Ureter (tissue), 1 donor: ENCODE measurements at regions not wholly inside any gene's neighbourhood (a gene's known extent, or its start where the extent isn't known, plus 50 kb on each side); places are given as distances from the start of the nearest gene placed in this dataset.
A peak's percentile ranks its signal among the peaks of the same experiment; 100 is the strongest.

Experiments used
- DNase-seq: peaks from one replicate; pipeline ENCODE4 v3.0.0-alpha.2; 2020; ENCODE audit warnings: low spot score
- donor health status: DM: yes; HTN: yes; CAD: no.

DNA sequence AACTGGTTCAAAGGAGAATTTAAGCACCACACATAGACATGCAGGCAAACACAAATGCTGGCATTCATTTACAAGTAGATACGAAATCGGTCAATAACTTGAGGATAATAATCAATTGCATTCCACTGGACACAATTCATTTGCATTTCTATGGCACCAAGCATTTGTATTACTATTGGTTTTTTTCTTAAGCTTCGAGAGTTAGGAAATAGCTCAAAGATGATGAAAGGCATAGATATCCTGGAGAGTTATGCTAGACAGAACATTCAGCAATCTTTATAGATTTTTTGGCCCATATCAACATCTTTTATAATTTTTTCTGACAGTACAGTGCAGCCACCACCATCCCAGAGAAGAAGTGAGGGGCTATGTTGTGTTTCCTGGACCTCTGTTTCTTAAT is 544.4 kb downstream of the MIAT start:
- DNase-seq: no peak

DNA sequence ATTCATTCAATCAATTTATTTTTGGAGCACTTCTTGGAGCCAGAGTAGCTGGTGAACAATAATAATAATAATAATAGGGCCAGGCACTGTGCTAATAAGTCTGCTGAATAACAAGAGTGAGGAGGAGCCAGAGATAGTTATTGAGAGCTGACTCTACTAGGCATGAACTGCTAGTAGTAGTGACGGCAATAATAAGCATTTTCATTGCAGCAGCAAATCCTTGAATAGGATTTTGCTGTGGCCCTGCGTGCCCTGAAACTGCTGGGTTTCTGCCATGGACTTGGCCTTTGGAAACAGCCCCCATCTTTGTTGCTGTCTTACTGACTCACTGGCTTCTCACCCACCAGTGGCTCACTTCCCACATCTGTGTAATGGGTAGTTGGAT is 545.9 kb downstream of the MIAT start:
- DNase-seq: no peak

DNA sequence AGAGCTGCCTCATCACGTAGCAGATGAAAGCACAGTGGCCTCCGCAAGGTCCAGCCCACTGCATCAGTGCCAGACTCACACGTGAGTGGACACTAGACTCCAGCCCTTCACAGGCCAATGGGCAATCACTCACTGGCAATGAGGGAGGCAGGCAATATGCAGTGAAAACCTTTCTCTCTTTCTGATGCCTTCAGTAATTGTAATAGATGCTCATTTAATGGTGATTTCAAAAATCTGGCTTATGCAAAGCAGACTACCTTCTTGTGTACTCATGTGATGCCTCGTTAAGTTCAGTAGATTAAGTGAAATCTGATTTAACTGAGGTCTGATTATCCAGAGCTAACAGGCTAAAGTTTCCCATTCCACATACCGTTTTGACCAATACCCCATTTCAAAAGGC is 546.9 kb downstream of the MIAT start:
- DNase-seq: no peak

DNA sequence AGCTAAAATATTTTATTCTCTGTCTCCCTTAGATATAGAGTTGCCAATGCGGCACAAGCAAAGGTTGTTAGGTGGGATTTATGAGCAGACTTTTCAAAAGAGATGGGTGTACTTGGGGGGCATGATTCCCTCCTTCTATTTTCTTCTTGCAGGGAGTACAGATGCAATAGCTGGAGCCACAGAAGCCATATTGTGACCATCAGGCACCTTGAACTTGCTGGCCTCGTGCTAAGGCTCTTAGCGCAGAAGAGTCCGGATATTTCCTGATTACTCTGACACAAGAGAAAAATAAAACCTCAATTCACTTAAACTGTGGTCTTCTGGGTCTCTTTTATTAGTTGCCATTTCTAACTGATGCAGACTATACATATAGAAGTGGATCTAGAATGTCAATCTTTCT is 547.4 kb downstream of the MIAT start:
- no peak for DNase-seq

DNA sequence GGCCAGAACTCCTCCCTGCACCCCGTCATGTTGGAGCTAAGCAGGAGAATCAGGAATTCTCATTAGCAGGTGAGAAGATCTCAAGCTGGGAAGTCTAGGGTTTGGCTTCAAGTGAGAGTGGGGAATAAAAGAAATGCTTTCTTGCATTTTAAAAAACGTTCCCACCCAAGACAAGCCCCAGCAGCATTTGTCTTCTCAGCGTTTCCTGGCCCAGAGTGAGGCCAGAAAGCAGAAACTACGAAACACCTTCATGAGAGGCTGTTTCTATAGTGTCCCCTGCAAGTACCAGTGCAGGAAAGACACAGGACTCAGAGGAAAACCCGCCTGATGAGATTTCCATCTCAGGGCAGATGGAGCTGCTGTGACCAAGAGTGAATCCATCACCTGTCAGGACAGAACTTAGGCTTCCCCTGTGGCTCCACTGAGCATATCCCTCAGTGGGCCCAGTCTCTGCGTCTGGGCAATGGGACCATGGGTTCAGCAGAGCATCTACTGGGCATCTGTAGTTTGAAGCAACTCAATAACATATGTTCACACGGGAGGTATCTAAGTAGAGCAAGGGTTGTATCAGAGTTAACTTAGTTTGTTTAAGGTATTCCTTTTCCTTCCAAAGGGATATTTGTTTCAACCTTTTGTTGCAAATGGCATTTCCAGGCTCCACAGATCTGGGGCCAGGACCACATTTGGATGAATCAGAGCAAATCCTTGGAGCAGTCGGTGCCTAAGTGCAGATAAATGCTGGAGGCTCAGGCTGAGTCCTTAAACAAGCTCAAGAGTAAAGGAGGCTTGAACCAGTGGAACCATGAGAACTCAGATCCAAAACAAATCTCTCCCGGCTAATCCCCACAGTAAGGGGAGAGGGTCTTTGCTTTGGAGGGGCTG is 548.3 kb downstream of the MIAT start:
- no peak for DNase-seq

GRCh38 chr22:27206374-27207133 is 549.2 kb downstream of the MIAT start:
- no peak for DNase-seq

DNA sequence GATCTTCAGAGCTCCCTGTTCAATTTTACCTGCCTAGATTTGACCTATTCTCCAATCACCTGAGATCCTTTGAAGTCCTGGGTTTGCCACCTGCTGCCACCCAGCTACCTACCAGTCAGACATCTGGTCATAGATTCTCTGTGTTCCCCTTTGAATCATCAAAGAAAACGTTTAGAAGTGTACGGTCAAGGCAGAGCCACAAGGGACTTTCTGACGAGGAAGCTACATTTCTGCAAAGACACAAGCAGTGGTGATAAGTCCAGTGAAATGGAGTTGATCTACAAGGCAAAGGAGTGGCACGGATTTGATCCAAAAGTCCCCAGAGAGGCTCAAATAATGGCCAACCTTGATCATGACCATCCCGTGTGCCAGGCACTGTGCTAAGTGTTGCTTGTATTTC is 549.9 kb downstream of the MIAT start:
- no peak for DNase-seq

DNA sequence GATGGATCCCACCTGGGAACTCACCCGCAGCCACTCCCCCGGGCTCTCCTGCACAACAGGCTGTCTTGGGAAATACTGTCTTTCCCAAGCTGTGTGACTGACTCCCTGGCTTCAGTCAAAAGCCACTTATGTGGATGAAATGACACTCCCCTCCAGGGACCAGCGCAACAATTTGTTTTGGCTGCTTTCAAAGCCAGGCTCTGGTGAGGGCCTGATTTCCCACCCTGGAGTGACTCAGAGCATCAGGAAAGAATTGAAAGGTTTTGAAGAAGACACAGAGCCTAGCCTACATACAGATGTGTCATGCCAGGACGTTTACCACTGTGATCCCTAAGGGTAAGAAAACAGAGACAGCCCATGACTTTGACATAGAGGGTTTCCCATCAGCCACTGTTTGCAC is 550.5 kb downstream of the MIAT start:
- no peak for DNase-seq

GRCh38 chr22:27210111-27210730 is 552.8 kb downstream of the MIAT start:
- DNase-seq: no peak

- no peak for DNase-seq
Observed at GRCh38 chr22:27212102-27212501, 554.7 kb downstream of the MIAT start.

DNA sequence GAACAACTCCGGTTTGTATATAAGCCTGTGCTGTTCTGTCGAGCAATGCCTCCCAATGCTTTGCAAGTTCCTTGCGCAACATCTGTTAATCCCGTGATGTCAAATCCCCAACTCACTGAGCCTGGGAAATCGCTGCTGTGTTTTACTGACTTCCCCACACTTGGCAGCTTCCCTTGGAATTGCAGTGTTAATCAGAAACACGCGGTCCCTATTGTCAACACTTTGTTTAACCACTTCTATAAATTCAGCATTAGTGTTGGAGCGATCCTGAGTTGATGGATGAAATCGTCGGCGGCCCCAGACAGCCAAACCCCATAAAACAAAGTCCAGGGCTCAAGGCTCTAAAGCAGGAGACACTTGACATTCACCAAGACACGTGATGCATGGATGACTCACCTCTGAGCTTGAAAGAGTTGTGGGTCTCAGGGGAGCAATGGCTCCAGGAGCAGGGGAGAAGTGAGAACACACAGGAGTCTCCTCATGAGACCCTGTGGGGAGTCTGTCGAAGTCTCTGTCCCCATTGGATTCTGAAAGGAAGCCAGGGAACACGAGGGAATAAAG is 555.3 kb downstream of the MIAT start:
- peak; percentile 82 for DNase-seq

- no peak for DNase-seq
Observed at GRCh38 chr22:27213294-27213693, 555.9 kb downstream of the MIAT start.

DNA sequence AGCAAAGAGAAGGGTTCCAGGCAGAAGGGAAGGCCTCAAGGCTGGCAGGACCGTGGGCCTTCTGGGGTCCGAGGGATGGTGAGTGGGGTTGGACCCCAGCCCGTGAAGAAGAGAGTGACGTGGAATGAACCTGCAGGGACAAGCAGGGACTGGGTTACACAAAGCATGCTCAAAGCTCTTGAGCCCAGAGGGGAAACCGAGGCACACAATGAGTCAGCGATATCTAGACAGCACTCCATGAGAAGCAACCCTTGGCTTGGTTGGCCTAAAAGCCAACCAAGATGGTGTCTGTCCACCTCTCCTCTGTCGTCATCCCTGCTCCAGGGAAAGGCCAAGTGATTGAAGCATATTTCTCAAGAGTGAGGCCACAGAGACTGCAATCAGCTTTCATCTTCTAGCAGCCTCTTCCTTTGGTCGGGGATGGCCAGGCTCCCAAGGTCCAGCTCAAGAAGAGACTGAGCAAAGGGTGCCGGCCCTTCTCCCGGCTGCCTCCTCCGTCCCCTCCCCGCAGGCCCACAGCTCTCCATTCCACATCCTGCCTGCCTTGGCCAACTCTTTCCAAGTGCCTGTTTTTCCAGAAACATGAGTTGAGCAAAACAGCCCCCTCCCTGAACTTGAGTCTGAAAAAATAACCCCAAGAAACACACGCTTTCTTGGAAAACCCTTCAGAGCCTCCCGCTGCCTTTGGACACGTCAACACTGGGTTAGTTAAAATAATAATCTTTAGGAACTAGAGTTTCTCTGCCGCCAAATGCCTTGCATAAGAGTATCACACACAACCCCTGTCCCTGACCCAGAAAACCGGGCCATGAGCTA is 556.6 kb downstream of the MIAT start:
- peak; percentile 53 for DNase-seq

- DNase-seq: no peak
Observed at GRCh38 chr22:27214691-27215090, 557.3 kb downstream of the MIAT start.

DNA sequence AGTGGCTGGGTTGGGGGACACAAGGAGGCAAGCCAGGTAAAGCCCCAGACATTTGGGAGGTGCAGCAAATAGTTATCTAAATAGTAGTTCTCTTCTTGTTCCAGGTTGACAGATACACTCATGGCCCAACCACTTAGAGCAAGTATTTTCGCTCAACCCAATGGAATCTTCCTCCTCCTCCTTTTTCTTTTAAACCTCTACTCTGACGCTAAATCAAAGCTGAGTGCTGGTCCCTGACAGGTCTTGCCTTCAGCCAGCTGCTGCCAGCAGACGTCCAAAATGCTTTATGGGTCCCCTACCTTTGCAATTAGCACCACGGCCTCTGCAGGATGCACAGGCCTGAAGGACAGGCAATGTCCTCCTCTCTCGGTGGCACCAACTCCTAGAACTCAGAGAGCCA is 558.5 kb downstream of the MIAT start:
- DNase-seq: no peak

GRCh38 chr22:27216444-27216843 is 559.1 kb downstream of the MIAT start:
- DNase-seq: no peak

GRCh38 chr22:27217154-27217553 is 559.8 kb downstream of the MIAT start:
- no peak for DNase-seq

- no peak for DNase-seq
Observed at GRCh38 chr22:27218012-27218920, 560.9 kb downstream of the MIAT start.

DNA sequence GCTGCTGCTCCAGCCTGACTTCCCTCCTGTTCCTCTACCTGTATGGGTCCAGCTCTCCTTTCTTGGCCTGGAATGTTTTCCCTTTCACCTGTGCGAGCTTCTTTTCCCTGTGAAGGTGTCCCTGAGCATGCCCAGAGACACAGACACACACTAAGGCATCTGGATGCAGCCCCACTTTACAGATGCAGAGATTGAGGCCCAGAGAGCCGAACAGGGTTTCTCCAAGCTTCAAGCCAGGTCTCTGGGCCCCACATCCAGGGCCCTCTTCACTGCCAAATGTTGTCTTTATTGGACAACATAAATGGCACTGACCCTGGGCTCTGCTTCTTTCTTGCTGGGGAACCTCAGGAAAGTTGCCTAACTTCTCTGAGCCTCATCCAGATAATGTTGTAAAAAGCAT is 561.6 kb downstream of the MIAT start:
- DNase-seq: no peak

DNA sequence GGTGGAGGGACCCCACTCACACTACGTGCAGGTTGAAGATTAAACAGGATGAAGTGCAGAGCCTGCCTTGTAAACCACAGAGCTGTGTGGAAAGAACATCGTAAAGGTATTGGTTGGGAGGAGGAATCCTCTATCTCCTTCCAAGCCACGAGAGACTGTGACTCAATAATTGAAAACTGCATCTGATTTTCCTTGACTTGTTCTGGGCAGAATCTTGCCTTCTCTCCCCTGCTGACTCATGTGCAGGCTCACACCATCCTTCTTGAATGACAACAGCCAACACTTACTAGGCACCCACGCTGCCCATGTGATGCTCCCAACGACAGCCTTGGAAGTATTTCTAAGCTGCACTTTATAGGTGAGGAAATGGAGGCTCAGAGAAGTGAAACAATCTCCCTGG is 563.0 kb downstream of the MIAT start:
- no peak for DNase-seq

DNA sequence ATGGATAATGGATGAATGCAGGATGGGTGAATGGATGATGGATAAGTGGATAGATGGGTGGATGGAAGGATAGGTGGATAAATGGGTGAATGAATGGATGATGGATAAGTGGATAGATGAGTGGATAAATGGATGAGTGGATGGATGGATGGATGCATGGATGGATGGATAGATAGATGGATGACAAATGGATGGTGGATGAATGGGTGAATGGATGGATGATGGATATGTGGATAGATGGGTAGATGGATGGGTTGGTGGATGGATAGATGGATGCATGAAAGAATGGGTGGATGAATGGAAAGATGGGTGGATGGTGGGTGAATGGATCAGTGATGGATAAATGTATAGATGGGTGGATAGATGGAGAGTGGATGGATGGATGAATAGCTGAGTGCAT is 564.8 kb downstream of the MIAT start:
- no peak for DNase-seq
